GM23338 (cell line): ENCODE measurements at regions not wholly inside any gene's neighbourhood (a gene's known extent, or its start where the extent isn't known, plus 50 kb on each side); places are given as distances from the start of the nearest gene placed in this dataset.

ENCODE experiments used
- CREB1 ChIP-seq: fragments of 250-450 bp; sonication (Bioruptor Pico); IDR thresholded peaks from 2 replicates; pipeline ENCODE4 v1.5.0; 2020; ENCODE audit warnings: low read depth, mild to moderate bottlenecking, moderate library complexity
- CTCF ChIP-seq, 2 experiments: fragments of 200-600 bp in 1 of 2; sonication (generic) in 1 of 2; conservative IDR thresholded peaks; 2 replicates each; pipeline versions ENCODE4 v1.5.1 to v1.6.1; 2016 to 2017; ENCODE audit warnings: antibody characterized with exemption in 2 of 2, low read depth in 2 of 2, mild to moderate bottlenecking in 2 of 2, moderate library complexity in 1 of 2
- EZH2 ChIP-seq: fragments of 200-600 bp; sonication (generic); IDR thresholded peaks from one replicate; pipeline ENCODE4 v1.8.0; 2017; ENCODE audit warnings: antibody characterized with exemption, mild to moderate bottlenecking, low read depth; ENCODE audit not compliant: unreplicated experiment
- EZH2phosphoT487 ChIP-seq: fragments of 200-600 bp; sonication (generic); IDR thresholded peaks from one replicate; pipeline ENCODE4 v1.8.1; 2018; ENCODE audit warnings: antibody characterized with exemption; ENCODE audit not compliant: unreplicated experiment
- JUNB ChIP-seq: IDR thresholded peaks from one replicate; pipeline ENCODE4 v1.6.1; 2016; ENCODE audit warnings: antibody characterized with exemption; ENCODE audit not compliant: unreplicated experiment
- NANOG ChIP-seq: IDR thresholded peaks from 2 replicates; pipeline ENCODE4 v1.6.1; 2016; ENCODE audit warnings: antibody characterized with exemption, borderline replicate concordance
- POLR2AphosphoS5 ChIP-seq: IDR thresholded peaks from 2 replicates; pipeline ENCODE4 v1.6.1; 2016; ENCODE audit warnings: antibody characterized with exemption, low read depth
- REST ChIP-seq: IDR thresholded peaks from one replicate; pipeline ENCODE4 v1.6.1; 2018; ENCODE audit warnings: antibody characterized with exemption; ENCODE audit not compliant: unreplicated experiment
- ZNF331 ChIP-seq: fragments of 250-450 bp; sonication (Bioruptor Pico); IDR thresholded peaks from 2 replicates; pipeline ENCODE4 v1.5.0; 2020; ENCODE audit warnings: low read depth, mild to moderate bottlenecking, moderate library complexity

- TF ChIP-seq CTCF (conservative IDR thresholded peaks at IDR 0.05; ENCODE audit: low read depth in 2 of 2) (no peak), EZH2 (no peak), POLR2AphosphoS5 (no peak), JUNB (no peak), EZH2phosphoT487 (no peak), CREB1 (CRISPR knock-in tag) (no peak), REST (no peak), ZNF331 (CRISPR knock-in tag) (no peak), NANOG (no peak)
Measured at GRCh38 chrX:69021141-69021960, 143.9 kb downstream of the PJA1 start.
